ENCODE measurements at regions not wholly inside any gene's neighbourhood (a gene's known extent, or its start where the extent isn't known, plus 50 kb on each side); places are given as distances from the start of the nearest gene placed in this dataset.
A peak's percentile ranks its signal among the peaks of the same experiment; 100 is the strongest.

- Mint-ChIP-seq H3K9me3 (no peaks in the 10 kb centered on the region), H3K36me3 (ENCODE audit: low read depth) (no peaks in the 10 kb centered on the region), H3K4me1 (no peaks in the 10 kb centered on the region), H3K27ac (no peak overlapping the region), H3K27me3 (no peaks in the 10 kb centered on the region), H3K4me3 (no peak overlapping the region)
- intact Hi-C loops (cut with micrococcal nuclease): no loop called here
- DNase-seq: no peak
These were observed 528.0 kb downstream of the CPS1 start for GRCh38 chr2:211084352-211084751.

- H3K27ac Mint-ChIP-seq: no peak overlapping the region
- H3K36me3 Mint-ChIP-seq (ENCODE audit: low read depth): no peaks in the 10 kb centered on the region
- intact Hi-C loops (cut with micrococcal nuclease): loop anchor here (5.0 kb wide), 1 partner anchor 1482 kb away; no protein-coding TSS in a partner anchor
- no peaks in the 10 kb centered on the region for H3K9me3 Mint-ChIP-seq
- no peak overlapping the region for H3K4me3 Mint-ChIP-seq
- H3K27me3 Mint-ChIP-seq: no peaks in the 10 kb centered on the region
- DNase-seq: peak; percentile 59
- no peaks in the 10 kb centered on the region for H3K4me1 Mint-ChIP-seq
These were observed 528.8 kb downstream of the CPS1 start for GRCh38 chr2:211085056-211085680.

GRCh38 chr2:211086049-211086448, 529.6 kb downstream of the CPS1 start:
- Mint-ChIP-seq H3K27ac (no peak overlapping the region), H3K36me3 (ENCODE audit: low read depth) (no peaks in the 10 kb centered on the region), H3K4me3 (no peak overlapping the region), H3K27me3 (no peaks in the 10 kb centered on the region), H3K4me1 (no peaks in the 10 kb centered on the region), H3K9me3 (no peaks in the 10 kb centered on the region)
- intact Hi-C loops (cut with micrococcal nuclease): loop anchor here (5.0 kb wide), 1 partner anchor 1481 kb away; no protein-coding TSS in a partner anchor
- no peak for DNase-seq

- Mint-ChIP-seq H3K4me1 (no peaks in the 10 kb centered on the region), H3K27ac (no peak overlapping the region), H3K4me3 (no peak overlapping the region), H3K9me3 (no peaks in the 10 kb centered on the region), H3K36me3 (ENCODE audit: low read depth) (no peaks in the 10 kb centered on the region), H3K27me3 (no peaks in the 10 kb centered on the region)
- intact Hi-C loops (cut with micrococcal nuclease): loop anchor here (5.0 kb wide), 1 partner anchor 1478 kb away; no protein-coding TSS in a partner anchor
- no peak for DNase-seq
These were observed 532.7 kb downstream of the CPS1 start for GRCh38 chr2:211089127-211089526.

- Mint-ChIP-seq H3K4me1 (no peaks in the 10 kb centered on the region), H3K9me3 (no peaks in the 10 kb centered on the region), H3K27me3 (no peaks in the 10 kb centered on the region), H3K36me3 (ENCODE audit: low read depth) (no peaks in the 10 kb centered on the region), H3K27ac (no peak overlapping the region), H3K4me3 (no peak overlapping the region)
- DNase-seq: no peak
- intact Hi-C loops (cut with micrococcal nuclease): no loop called here
These were observed 537.4 kb downstream of the CPS1 start for GRCh38 chr2:211093743-211094303.

- no peak overlapping the region for H3K4me3 Mint-ChIP-seq
- no peaks in the 10 kb centered on the region for H3K36me3 Mint-ChIP-seq (ENCODE audit: low read depth)
- no peak overlapping the region for H3K27ac Mint-ChIP-seq
- no peaks in the 10 kb centered on the region for H3K4me1 Mint-ChIP-seq
- DNase-seq: no peak
- no peaks in the 10 kb centered on the region for H3K9me3 Mint-ChIP-seq
- intact Hi-C loops (cut with micrococcal nuclease): no loop called here
- H3K27me3 Mint-ChIP-seq: no peaks in the 10 kb centered on the region
These were observed 547.6 kb downstream of the CPS1 start for GRCh38 chr2:211103989-211104388.

- no peaks in the 10 kb centered on the region for H3K9me3 Mint-ChIP-seq
- H3K27ac Mint-ChIP-seq: no peak overlapping the region
- no peak for DNase-seq
- H3K4me1 Mint-ChIP-seq: no peaks in the 10 kb centered on the region
- intact Hi-C loops (cut with micrococcal nuclease): no loop called here
- H3K4me3 Mint-ChIP-seq: no peak overlapping the region
- H3K36me3 Mint-ChIP-seq (ENCODE audit: low read depth): no peaks in the 10 kb centered on the region
- no peaks in the 10 kb centered on the region for H3K27me3 Mint-ChIP-seq
These were observed 557.2 kb downstream of the CPS1 start for GRCh38 chr2:211113334-211114175.

GRCh38 chr2:211114826-211115455, 558.5 kb downstream of the CPS1 start:
- intact Hi-C loops (cut with micrococcal nuclease): no loop called here
- Mint-ChIP-seq H3K27ac (no peak overlapping the region), H3K9me3 (no peaks in the 10 kb centered on the region), H3K4me1 (no peaks in the 10 kb centered on the region), H3K4me3 (no peak overlapping the region), H3K27me3 (no peaks in the 10 kb centered on the region), H3K36me3 (ENCODE audit: low read depth) (no peaks in the 10 kb centered on the region)
- DNase-seq: no peak

GRCh38 chr2:211117026-211117425, 560.6 kb downstream of the CPS1 start:
- no peak for DNase-seq
- H3K27ac Mint-ChIP-seq: no peak overlapping the region
- intact Hi-C loops (cut with micrococcal nuclease): no loop called here
- H3K9me3 Mint-ChIP-seq: no peaks in the 10 kb centered on the region
- no peaks in the 10 kb centered on the region for H3K27me3 Mint-ChIP-seq
- no peak overlapping the region for H3K4me3 Mint-ChIP-seq
- H3K4me1 Mint-ChIP-seq: no peaks in the 10 kb centered on the region
- no peaks in the 10 kb centered on the region for H3K36me3 Mint-ChIP-seq (ENCODE audit: low read depth)

GRCh38 chr2:211126256-211126655, 569.9 kb downstream of the CPS1 start:
- Mint-ChIP-seq H3K27me3 (no peaks in the 10 kb centered on the region), H3K4me3 (no peak overlapping the region), H3K4me1 (no peaks in the 10 kb centered on the region), H3K9me3 (no peaks in the 10 kb centered on the region), H3K36me3 (ENCODE audit: low read depth) (no peaks in the 10 kb centered on the region), H3K27ac (no peak overlapping the region)
- no peak for DNase-seq
- intact Hi-C loops (cut with micrococcal nuclease): no loop called here

- Mint-ChIP-seq H3K27ac (no peak overlapping the region), H3K27me3 (no peaks in the 10 kb centered on the region), H3K4me3 (no peak overlapping the region), H3K9me3 (no peaks in the 10 kb centered on the region), H3K36me3 (ENCODE audit: low read depth) (no peaks in the 10 kb centered on the region), H3K4me1 (no peaks in the 10 kb centered on the region)
- no peak for DNase-seq
- intact Hi-C loops (cut with micrococcal nuclease): no loop called here
These were observed 571.1 kb downstream of the CPS1 start for GRCh38 chr2:211127501-211127900.

GRCh38 chr2:211128287-211128686, 571.9 kb downstream of the CPS1 start:
- H3K4me3 Mint-ChIP-seq: no peak overlapping the region
- no peaks in the 10 kb centered on the region for H3K36me3 Mint-ChIP-seq (ENCODE audit: low read depth)
- intact Hi-C loops (cut with micrococcal nuclease): no loop called here
- no peaks in the 10 kb centered on the region for H3K4me1 Mint-ChIP-seq
- H3K27ac Mint-ChIP-seq: no peak overlapping the region
- no peaks in the 10 kb centered on the region for H3K9me3 Mint-ChIP-seq
- H3K27me3 Mint-ChIP-seq: no peaks in the 10 kb centered on the region
- no peak for DNase-seq

GRCh38 chr2:211129798-211130197, 573.4 kb downstream of the CPS1 start:
- no peak overlapping the region for H3K27ac Mint-ChIP-seq
- no peaks in the 10 kb centered on the region for H3K27me3 Mint-ChIP-seq

GRCh38 chr2:211132046-211132445, 575.6 kb downstream of the CPS1 start:
- DNase-seq: no peak

More at GRCh38 chr2:211129798-211130197, 573.4 kb downstream of the CPS1 start:
- intact Hi-C loops (cut with micrococcal nuclease): no loop called here
- DNase-seq: no peak
- no peak overlapping the region for H3K4me3 Mint-ChIP-seq
- no peaks in the 10 kb centered on the region for H3K36me3 Mint-ChIP-seq (ENCODE audit: low read depth)
- H3K4me1 Mint-ChIP-seq: no peaks in the 10 kb centered on the region
- no peaks in the 10 kb centered on the region for H3K9me3 Mint-ChIP-seq

More at GRCh38 chr2:211132046-211132445, 575.6 kb downstream of the CPS1 start:
- intact Hi-C loops (cut with micrococcal nuclease): no loop called here
- Mint-ChIP-seq H3K36me3 (ENCODE audit: low read depth) (no peaks in the 10 kb centered on the region), H3K9me3 (no peaks in the 10 kb centered on the region), H3K27me3 (no peaks in the 10 kb centered on the region), H3K4me3 (no peak overlapping the region), H3K4me1 (no peaks in the 10 kb centered on the region), H3K27ac (no peak overlapping the region)
